ENCODE measurements at regions not wholly inside any gene's neighbourhood (a gene's known extent, or its start where the extent isn't known, plus 50 kb on each side); places are given as distances from the start of the nearest gene placed in this dataset.

DNA sequence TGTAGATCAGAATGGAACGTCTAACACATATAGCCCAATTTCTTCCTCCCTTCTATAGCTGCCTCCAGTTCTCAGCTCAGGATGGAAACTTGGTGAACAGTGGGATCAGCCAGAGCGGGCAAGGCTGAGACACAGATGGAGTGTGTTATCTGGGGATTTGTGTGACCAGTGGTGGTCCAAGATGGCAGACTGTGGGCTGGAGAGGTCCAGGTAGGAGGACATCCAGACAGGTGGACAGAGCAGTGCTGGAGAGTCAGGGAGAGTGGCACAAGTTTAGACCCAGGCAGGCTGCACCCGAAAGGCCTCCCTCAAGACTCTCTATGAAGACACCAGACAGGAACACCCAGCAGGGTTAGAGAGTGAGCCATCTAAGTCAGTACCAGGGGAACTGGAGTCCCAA is 116.1 kb upstream of the CPSF6 start:
- DNase-seq (ENCODE audit: extremely low read depth, low read depth, low spot score), result no peak

DNA sequence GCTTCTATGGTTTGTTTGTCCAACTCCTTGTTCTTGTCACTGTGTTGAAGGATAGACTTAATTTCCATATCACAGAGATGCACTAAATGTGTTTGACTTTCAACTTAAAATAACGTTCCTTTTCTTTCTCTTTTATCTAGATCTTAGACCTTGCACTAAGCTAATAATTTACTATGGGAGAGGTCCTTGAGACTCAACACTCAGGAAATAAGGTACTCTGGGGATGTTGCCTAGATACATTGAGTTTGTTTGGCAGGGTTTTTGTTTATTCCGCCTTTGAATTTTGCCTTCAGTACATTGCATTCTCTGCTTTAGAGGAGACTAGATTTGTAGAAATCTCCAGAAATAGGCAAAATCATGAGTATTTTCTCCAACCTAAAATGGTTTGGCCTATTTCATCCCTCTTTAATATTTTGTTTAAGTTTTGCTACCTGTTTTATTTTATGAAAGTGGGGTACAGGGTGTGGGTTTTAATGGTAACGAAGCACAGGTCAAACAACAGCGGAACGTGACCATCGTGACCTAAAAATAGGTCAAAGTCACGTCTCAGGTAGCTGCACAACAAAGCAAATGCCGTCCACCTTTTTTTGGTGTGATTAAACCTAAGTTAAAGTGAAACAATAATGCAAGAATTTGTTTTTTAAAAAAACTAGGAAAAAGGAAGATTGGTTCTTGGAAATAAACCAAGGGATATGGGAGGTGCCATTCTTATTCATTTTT is 115.3 kb upstream of the CPSF6 start:
- DNase-seq (ENCODE audit: extremely low read depth, low read depth, low spot score), result no peak

DNA sequence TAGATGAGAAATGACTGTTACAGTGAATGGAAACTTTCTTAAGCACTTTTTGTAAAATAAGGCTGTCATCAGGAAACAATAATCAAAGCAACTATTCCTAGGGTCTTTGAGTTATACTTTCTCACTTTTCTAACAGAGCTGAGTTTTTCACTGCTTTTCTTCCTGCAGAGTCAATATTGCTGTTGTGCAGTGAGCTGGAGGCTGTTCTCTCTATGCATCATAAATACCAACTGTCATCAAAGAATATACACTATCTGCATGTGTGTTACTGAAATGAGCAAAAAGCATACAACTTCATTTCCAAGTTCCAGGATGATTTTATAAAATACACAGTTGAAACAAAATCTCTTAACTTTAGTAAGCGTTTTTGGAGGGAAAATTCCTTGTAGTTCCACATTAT is 110.4 kb upstream of the CPSF6 start:
- no peak for DNase-seq (ENCODE audit: extremely low read depth, low read depth, low spot score)

DNA sequence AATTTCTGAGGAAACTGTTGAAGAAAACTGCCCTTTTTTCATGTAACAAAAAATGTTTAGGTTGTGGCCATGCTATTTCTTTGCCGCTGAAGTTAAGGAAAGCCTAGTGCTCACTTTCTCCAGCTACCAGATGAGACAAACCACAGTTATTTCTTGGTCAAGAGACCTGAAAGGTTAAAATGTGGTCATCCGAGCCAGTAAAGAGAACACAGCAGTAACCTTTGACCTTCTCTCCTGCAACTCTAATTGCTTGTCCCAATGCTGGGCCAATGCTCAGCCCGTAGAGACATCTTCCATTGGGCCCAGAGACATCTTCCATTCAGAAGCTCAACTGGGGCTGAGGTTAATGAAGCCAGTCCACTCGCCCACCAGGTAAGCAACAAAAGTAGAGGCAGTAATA is 109.8 kb upstream of the CPSF6 start:
- no peak for DNase-seq (ENCODE audit: extremely low read depth, low read depth, low spot score)

GRCh38 chr12:69130064-69130463 is 109.3 kb upstream of the CPSF6 start:
- DNase-seq (ENCODE audit: extremely low read depth, low read depth, low spot score), result no peak

DNA sequence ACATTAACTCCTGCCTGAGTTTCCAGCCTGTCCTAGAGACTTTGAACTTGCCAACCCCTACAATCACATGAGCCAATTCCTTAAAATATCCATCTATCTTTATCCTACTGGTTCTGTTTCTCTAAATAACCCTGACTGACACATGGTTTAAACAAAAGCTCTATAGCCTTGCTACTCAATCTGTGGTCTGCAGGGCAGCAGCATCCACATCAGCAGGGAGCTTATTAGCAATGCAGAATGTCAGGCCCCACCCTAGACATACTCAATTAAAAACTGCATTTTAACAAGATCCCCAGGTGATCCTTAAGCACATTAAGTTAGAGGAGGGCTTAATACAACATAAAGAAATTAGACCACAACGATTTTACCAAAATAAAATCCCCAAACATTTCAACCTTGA is 108.3 kb upstream of the CPSF6 start:
- no peak for DNase-seq (ENCODE audit: extremely low read depth, low read depth, low spot score)

DNA sequence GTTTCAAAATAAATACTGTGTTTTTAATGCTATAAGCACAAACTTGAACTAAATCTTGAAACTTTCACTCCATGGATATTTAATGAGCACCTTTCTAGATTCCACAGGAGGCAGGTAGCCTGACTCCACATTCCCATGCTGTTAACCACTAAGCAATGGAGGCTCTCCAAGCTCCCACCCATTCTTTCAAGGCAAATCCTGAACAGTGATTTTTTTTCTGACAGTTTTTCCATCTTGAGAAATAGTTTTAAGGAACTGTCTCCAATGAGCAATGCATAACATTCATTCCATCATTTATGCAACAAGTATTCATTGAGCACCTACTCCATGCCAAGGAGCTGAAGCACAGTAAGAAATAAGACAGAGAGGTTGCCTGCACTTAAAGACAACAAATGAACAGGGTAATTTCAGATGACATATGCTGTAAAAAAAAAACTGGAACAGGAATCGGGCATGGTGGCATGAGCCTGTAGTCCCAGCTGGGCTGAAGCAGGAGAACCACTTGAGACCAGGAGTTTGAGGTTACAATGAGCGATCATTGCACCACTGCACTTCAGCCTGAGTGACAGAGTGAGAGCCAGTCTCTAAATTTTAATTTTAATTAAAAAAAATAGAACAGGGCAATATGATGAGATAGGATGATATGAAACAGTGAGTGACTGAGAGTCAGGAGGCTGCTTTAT is 102.3 kb upstream of the CPSF6 start:
- no peak for DNase-seq (ENCODE audit: extremely low read depth, low read depth, low spot score)

- DNase-seq (ENCODE audit: extremely low read depth, low read depth, low spot score), result no peak
Observed at GRCh38 chr12:69141074-69141473, 98.3 kb upstream of the CPSF6 start.

DNA sequence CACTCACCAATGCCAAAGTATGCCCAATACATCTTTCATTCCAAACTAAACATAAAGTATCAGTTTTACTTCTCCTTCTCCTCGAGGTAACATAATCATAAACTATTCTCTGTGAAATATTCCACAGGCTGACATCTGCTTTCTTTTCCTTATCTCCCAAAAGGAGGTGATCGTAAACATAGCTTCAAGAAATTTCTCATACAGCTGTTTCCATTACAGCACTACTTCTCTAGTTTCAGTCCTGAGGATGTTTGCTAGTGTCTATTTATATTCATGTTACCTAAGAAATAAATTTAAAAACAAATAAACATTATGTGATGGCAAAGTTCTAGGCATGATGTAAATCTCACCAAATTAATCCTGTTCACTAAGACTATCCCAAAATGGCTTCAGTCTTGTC is 90.1 kb upstream of the CPSF6 start:
- DNase-seq (ENCODE audit: extremely low read depth, low read depth, low spot score), result no peak

DNA sequence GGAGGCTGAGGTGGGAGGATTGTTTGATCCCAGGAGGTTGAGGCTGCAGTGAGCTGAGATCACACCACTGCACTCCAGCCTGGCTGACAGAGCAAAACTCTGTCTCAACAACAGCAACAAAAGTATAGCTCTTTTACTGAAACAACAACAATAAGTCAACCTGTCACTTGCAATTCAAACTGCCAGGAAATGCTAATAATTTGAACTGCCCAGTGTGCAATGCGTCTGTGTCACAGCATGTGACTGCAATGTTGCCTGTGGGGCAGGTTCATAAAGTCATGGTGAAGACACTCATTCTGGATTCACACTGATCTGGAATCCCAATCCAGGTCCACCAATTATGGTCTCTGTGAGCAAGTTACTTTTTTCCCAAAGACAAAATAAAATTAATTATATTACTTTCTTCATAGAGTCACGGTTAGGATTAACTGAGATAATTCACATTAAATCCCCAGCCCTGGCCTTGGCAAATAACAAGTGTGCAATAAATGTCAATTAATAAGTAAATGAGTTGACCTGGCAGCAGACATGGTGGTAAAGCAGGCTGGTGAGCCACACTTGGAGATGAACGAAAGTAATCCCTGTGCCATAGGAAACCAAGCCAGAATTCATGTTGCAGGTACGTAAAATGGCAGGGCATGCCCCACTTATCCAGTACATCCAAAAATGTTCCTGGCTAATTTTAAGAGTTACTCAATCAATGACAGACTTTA is 89.1 kb upstream of the CPSF6 start:
- no peak for DNase-seq (ENCODE audit: extremely low read depth, low read depth, low spot score)

- DNase-seq (ENCODE audit: extremely low read depth, low read depth, low spot score), result no peak
Observed at GRCh38 chr12:69150796-69151127, 88.6 kb upstream of the CPSF6 start.

DNA sequence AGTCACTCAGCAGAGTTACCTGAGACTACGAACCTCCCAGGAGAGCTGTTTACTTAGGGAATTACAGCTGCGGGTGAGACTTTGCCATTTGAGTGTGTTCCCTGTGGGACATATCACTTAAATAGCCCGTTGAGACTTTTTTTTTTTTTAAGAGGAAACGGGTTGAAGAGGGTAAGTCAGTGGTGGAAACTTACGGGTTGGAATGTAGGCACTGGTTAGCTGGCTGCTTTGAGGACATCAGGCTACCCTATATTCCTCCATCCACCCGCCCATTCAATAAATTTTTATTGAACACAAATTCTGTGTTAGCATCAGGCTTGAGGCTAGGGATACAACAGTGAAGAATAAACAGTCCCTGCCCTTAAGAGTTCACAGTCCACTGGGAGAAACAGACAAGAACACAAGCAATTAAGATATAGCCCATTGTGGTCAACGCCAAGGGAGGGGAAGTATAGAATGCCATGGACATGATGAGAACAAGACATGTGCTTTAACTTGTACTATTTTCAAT is 88.1 kb upstream of the CPSF6 start:
- no peak for DNase-seq (ENCODE audit: extremely low read depth, low read depth, low spot score)

- peak; percentile 23 for DNase-seq (ENCODE audit: extremely low read depth, low read depth, low spot score)
Observed at GRCh38 chr12:69154585-69155363, 84.6 kb upstream of the CPSF6 start.

GRCh38 chr12:69157023-69157655 is 82.2 kb upstream of the CPSF6 start:
- DNase-seq (ENCODE audit: extremely low read depth, low read depth, low spot score), result peak; percentile 33

DNA sequence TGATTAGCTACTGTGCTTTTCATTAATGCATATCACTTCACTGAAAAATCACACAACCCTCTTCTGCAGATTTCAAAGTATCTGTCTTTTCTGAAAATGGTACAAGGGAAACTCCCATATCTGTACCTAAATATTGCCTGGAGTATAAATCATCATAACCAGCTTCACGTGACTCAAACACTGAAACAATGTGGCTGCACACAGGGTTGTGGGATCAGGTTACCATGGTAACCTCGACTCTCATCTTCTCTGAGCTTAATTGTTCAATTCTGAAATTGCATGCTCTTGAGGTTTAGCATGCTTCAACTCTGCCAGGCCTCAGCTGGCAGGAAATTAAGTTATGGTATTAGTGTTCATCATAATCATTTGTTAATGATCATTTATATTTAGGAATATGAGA is 77.5 kb upstream of the CPSF6 start:
- no peak for DNase-seq (ENCODE audit: extremely low read depth, low read depth, low spot score)

- no peak for DNase-seq (ENCODE audit: extremely low read depth, low read depth, low spot score)
Observed at GRCh38 chr12:69163681-69164362, 75.5 kb upstream of the CPSF6 start.

GRCh38 chr12:69167648-69168165 is 71.7 kb upstream of the CPSF6 start:
- DNase-seq (ENCODE audit: extremely low read depth, low read depth, low spot score), result no peak

GRCh38 chr12:69168363-69168762 is 71.0 kb upstream of the CPSF6 start:
- no peak for DNase-seq (ENCODE audit: extremely low read depth, low read depth, low spot score)

GRCh38 chr12:69168828-69169227 is 70.5 kb upstream of the CPSF6 start:
- DNase-seq (ENCODE audit: extremely low read depth, low read depth, low spot score), result no peak

GRCh38 chr12:69170293-69170692 is 69.1 kb upstream of the CPSF6 start:
- DNase-seq (ENCODE audit: extremely low read depth, low read depth, low spot score), result no peak

All from glomerular endothelial cell (primary cell).